ENCODE measurements at regions not wholly inside any gene's neighbourhood (a gene's known extent, or its start where the extent isn't known, plus 50 kb on each side); places are given as distances from the start of the nearest gene placed in this dataset.

DNA sequence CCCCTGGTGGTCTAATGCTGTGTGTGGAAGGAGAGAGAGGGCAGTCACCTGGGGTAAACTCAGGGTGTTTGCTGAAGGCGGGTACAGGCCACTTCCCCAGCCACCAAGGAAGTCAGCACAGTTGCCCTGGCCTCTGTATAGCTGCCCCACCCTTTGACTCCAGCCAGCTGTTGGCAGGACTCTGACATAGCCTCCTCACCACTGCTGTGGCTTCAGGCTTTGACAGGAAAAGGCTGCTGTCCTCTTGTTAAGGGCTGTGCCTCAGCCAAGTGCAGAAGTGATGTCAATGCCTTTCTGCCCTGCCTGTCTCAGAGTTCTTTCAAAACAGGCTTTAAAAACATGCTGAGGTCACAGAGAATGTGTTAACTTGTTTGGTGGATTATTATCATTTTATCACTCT lies 487.2 kb upstream of the KLF4 start:
- Histone ChIP-seq H4K20me1 (ENCODE audit: control insufficient read depth, insufficient read depth, low read depth, low read length) (no peaks in the 10 kb centered on the region), H3K4me1 (ENCODE audit: control insufficient read depth, low read length) (no peaks in the 10 kb centered on the region), H3K9me3 (ENCODE audit: control insufficient read depth, insufficient read depth, low read length) (no peaks in the 10 kb centered on the region), H3K4me3 (ENCODE audit: low read length) (no peak overlapping the region), H3K36me3 (ENCODE audit: control insufficient read depth, low read length) (no peaks in the 10 kb centered on the region), H3K9me2 (replicated peaks; ENCODE audit: control insufficient read depth, low read length) (no peaks in the 10 kb centered on the region), H3K27ac (ENCODE audit: low read depth, low read length) (no peak overlapping the region), H3K79me2 (ENCODE audit: control insufficient read depth, low read length) (no peaks in the 10 kb centered on the region), H3F3A (ENCODE audit: control insufficient read depth, insufficient read depth) (no peaks in the 10 kb centered on the region), H3K4me2 (ENCODE audit: low read length) (no peak overlapping the region), H3K27me3 (ENCODE audit: control insufficient read depth, low read length) (no peaks in the 10 kb centered on the region)
- TF ChIP-seq, protein P1, sequence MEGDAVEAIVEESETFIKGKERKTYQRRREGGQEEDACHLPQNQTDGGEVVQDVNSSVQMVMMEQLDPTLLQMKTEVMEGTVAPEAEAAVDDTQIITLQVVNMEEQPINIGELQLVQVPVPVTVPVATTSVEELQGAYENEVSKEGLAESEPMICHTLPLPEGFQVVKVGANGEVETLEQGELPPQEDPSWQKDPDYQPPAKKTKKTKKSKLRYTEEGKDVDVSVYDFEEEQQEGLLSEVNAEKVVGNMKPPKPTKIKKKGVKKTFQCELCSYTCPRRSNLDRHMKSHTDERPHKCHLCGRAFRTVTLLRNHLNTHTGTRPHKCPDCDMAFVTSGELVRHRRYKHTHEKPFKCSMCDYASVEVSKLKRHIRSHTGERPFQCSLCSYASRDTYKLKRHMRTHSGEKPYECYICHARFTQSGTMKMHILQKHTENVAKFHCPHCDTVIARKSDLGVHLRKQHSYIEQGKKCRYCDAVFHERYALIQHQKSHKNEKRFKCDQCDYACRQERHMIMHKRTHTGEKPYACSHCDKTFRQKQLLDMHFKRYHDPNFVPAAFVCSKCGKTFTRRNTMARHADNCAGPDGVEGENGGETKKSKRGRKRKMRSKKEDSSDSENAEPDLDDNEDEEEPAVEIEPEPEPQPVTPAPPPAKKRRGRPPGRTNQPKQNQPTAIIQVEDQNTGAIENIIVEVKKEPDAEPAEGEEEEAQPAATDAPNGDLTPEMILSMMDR (IDR thresholded peaks at IDR 0.05; ENCODE audit: low read depth, low read length, poor library complexity, severe bottlenecking): no peak
- no peak for TF ChIP-seq EZH2phosphoT487 (IDR thresholded peaks at IDR 0.05; ENCODE audit: borderline replicate concordance, low read length)

DNA sequence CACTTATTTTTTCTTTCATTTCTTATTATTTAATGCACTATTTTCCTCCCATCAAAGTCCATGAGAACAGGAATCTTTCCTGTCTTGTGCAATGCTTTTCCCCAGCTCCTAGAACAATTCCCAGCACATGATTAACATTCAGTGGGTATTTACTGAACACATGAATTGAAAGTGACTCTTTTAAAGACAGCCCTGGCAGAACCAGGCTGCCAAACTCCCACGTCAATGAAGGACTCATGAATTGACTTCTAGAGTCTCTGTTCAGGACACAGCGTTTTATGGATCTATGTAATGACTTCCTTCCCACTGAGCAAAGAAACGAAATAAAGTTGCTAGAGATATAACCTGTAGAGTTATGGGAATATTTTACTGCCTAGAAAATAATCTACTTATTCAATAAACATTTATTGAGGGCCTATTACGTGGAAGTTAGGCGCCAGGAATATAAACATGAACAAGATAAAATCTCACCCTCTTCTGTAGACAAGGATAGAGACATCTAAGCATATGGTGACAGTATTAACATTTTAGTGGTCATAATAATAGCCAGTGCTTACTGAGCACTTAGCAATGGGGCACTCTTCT lies 485.9 kb upstream of the KLF4 start:
- no peak for TF ChIP-seq EZH2phosphoT487 (IDR thresholded peaks at IDR 0.05; ENCODE audit: borderline replicate concordance, low read length)
- TF ChIP-seq, protein P1 (IDR thresholded peaks at IDR 0.05; ENCODE audit: low read depth, low read length, poor library complexity, severe bottlenecking): no peak
- Histone ChIP-seq H3F3A (ENCODE audit: control insufficient read depth, insufficient read depth) (no peaks in the 10 kb centered on the region), H3K27me3 (ENCODE audit: control insufficient read depth, low read length) (no peaks in the 10 kb centered on the region), H3K9me3 (ENCODE audit: control insufficient read depth, insufficient read depth, low read length) (no peaks in the 10 kb centered on the region), H3K9me2 (replicated peaks; ENCODE audit: control insufficient read depth, low read length) (no peaks in the 10 kb centered on the region), H3K4me2 (ENCODE audit: low read length) (no peak overlapping the region), H3K36me3 (ENCODE audit: control insufficient read depth, low read length) (no peaks in the 10 kb centered on the region), H4K20me1 (ENCODE audit: control insufficient read depth, insufficient read depth, low read depth, low read length) (no peaks in the 10 kb centered on the region), H3K4me3 (ENCODE audit: low read length) (no peak overlapping the region), H3K79me2 (ENCODE audit: control insufficient read depth, low read length) (no peaks in the 10 kb centered on the region), H3K27ac (ENCODE audit: low read depth, low read length) (no peak overlapping the region), H3K4me1 (ENCODE audit: control insufficient read depth, low read length) (no peaks in the 10 kb centered on the region)

DNA sequence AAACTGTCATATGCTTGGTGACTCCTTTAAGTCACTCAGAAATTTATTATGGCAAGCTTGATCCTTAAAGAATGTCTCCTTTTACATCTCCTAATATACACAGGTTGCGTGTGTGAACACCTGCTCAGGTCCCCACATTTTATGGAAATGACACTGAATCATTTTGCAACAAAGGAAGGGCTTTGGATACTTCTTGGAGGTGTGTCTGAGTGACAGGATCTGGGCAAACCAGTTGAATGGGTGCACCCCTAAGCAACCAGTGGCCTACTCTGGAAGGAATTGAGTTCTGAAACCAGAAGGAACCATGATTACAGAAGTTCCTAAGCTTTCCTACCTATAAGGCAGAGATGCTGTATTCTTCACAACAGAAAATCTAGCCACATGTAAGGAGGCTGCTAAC lies 483.9 kb upstream of the KLF4 start:
- no peaks in the 10 kb centered on the region for H3K79me2 ChIP-seq (ENCODE audit: control insufficient read depth, low read length)
- TF ChIP-seq, protein P1 (IDR thresholded peaks at IDR 0.05; ENCODE audit: low read depth, low read length, poor library complexity, severe bottlenecking): no peak
- TF ChIP-seq EZH2phosphoT487 (IDR thresholded peaks at IDR 0.05; ENCODE audit: borderline replicate concordance, low read length): no peak
- no peaks in the 10 kb centered on the region for H4K20me1 ChIP-seq (ENCODE audit: control insufficient read depth, insufficient read depth, low read depth, low read length)
- H3K27ac ChIP-seq (ENCODE audit: low read depth, low read length): no peak overlapping the region
- no peaks in the 10 kb centered on the region for H3K4me1 ChIP-seq (ENCODE audit: control insufficient read depth, low read length)
- H3K27me3 ChIP-seq (ENCODE audit: control insufficient read depth, low read length): no peaks in the 10 kb centered on the region
- no peaks in the 10 kb centered on the region for H3K9me3 ChIP-seq (ENCODE audit: control insufficient read depth, insufficient read depth, low read length)
- H3K4me3 ChIP-seq (ENCODE audit: low read length): no peak overlapping the region
- no peaks in the 10 kb centered on the region for H3K9me2 ChIP-seq (replicated peaks; ENCODE audit: control insufficient read depth, low read length)
- H3K36me3 ChIP-seq (ENCODE audit: control insufficient read depth, low read length): no peaks in the 10 kb centered on the region
- no peak overlapping the region for H3K4me2 ChIP-seq (ENCODE audit: low read length)
- H3F3A ChIP-seq (ENCODE audit: control insufficient read depth, insufficient read depth): no peaks in the 10 kb centered on the region
